ENCODE measurements at regions not wholly inside any gene's neighbourhood (a gene's known extent, or its start where the extent isn't known, plus 50 kb on each side); places are given as distances from the start of the nearest gene placed in this dataset.

- TF ChIP-seq, protein P1, sequence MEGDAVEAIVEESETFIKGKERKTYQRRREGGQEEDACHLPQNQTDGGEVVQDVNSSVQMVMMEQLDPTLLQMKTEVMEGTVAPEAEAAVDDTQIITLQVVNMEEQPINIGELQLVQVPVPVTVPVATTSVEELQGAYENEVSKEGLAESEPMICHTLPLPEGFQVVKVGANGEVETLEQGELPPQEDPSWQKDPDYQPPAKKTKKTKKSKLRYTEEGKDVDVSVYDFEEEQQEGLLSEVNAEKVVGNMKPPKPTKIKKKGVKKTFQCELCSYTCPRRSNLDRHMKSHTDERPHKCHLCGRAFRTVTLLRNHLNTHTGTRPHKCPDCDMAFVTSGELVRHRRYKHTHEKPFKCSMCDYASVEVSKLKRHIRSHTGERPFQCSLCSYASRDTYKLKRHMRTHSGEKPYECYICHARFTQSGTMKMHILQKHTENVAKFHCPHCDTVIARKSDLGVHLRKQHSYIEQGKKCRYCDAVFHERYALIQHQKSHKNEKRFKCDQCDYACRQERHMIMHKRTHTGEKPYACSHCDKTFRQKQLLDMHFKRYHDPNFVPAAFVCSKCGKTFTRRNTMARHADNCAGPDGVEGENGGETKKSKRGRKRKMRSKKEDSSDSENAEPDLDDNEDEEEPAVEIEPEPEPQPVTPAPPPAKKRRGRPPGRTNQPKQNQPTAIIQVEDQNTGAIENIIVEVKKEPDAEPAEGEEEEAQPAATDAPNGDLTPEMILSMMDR (conservative IDR thresholded peaks at IDR 0.05; ENCODE audit: low read depth, low read length), result no peak
- TF ChIP-seq EZH2 (IDR thresholded peaks at IDR 0.05; ENCODE audit: borderline replicate concordance, low read depth, low read length, poor library complexity, severe bottlenecking), result no peak
These were observed 278.3 kb downstream of the SOX9 start for GRCh38 chr17:72399023-72399607.

Data from A673 (cell line).